B cell (primary cell): ENCODE measurements at regions not wholly inside any gene's neighbourhood (a gene's known extent, or its start where the extent isn't known, plus 50 kb on each side); places are given as distances from the start of the nearest gene placed in this dataset.

ENCODE experiments used
- ATAC-seq: fragments of 200-7000 bp; cut with Tn5 transposase; one replicate; pipeline ENCODE4 v1.10.0; 2021; ENCODE audit warnings: low read depth, mild to moderate bottlenecking, moderate number of reproducible peaks, moderate library complexity
- CTCF ChIA-PET: fragments of 350-600 bp; sonication (Branson Sonifier 250); formaldehyde crosslinking; loops from one replicate; lab custom pipeline; 2021; ENCODE audit warnings: antibody characterized with exemption, inconsistent platforms; lab: Charles Lee
- POLR2A ChIA-PET: fragments of 350-600 bp; sonication (Branson Sonifier 250); formaldehyde crosslinking; loops from one replicate; lab custom pipeline; 2021; ENCODE audit warnings: antibody characterized with exemption; lab: Charles Lee
- DNase-seq: peaks from one replicate; pipeline ENCODE4 v3.0.0; 2013
- H2AFZ ChIP-seq: 2 replicates; pipeline ENCODE4 v1.6.1; 2012; ENCODE audit warnings: mild to moderate bottlenecking, low read depth, low read length; ENCODE audit not compliant: insufficient read depth, poor library complexity, severe bottlenecking
- H3K27ac ChIP-seq, 2 donors: 1 replicate in 1 of 2; 2 replicates in 1 of 2; pipeline ENCODE4 v1.5.1; 2012 to 2013; ENCODE audit warnings: low read length in 2 of 2, mild to moderate bottlenecking in 2 of 2, moderate library complexity in 1 of 2
- H3K27me3 ChIP-seq, 4 experiments: fragments of 200-600 bp in 1 of 4; sonication (generic) in 1 of 4; replicated peaks in 1 of 4; 1 replicate in 2 of 4; 2 replicates in 2 of 4; pipeline versions ENCODE4 v1.6.1 to v1.7.0; 2013 to 2016; ENCODE audit warnings: low read length in 3 of 4, mild to moderate bottlenecking in 2 of 4, mixed read lengths in 1 of 4, moderate library complexity in 1 of 4; ENCODE audit not compliant: insufficient read depth in 4 of 4, control insufficient read depth in 3 of 4; ENCODE audit errors: control extremely low read depth in 1 of 4
- H3K36me3 ChIP-seq, 2 experiments: replicated peaks in 1 of 2; 1 replicate in 1 of 2; 2 replicates in 1 of 2; pipeline versions ENCODE4 v1.6.1 to v1.7.1; 2013; ENCODE audit warnings: low read length in 1 of 2; ENCODE audit not compliant: insufficient read depth in 2 of 2, control insufficient read depth in 1 of 2; ENCODE audit errors: control extremely low read depth in 1 of 2, extremely low read depth in 1 of 2
- H3K4me1 ChIP-seq, 2 donors: fragments of 200-600 bp in 1 of 2; sonication (generic) in 1 of 2; 1 replicate in 1 of 2; 2 replicates in 1 of 2; pipeline versions ENCODE4 v1.5.1 to v1.6.1; 2013 to 2017; ENCODE audit warnings: low read length in 2 of 2; ENCODE audit not compliant: control insufficient read depth in 2 of 2, insufficient read depth in 2 of 2
- H3K4me2 ChIP-seq: replicated peaks from 2 replicates; pipeline ENCODE3; 2012; ENCODE audit warnings: mild to moderate bottlenecking, low read depth, low read length; ENCODE audit not compliant: poor library complexity, severe bottlenecking
- H3K4me3 ChIP-seq, 5 experiments: fragments of 200-600 bp in 1 of 5; sonication (generic) in 1 of 5; 1 replicate in 3 of 5; 2 replicates in 2 of 5; pipeline versions ENCODE4 v1.5.1 to v1.7.0; 2011 to 2016; ENCODE audit warnings: low read length in 4 of 5, mild to moderate bottlenecking in 4 of 5, low read depth in 2 of 5, control low read depth in 1 of 5, moderate library complexity in 1 of 5; ENCODE audit not compliant: insufficient read depth in 1 of 5; ENCODE audit errors: control extremely low read depth in 1 of 5, extremely low read depth in 1 of 5
- H3K79me2 ChIP-seq: fragments of 200-600 bp; sonication (generic); one replicate; pipeline ENCODE4 v1.6.0; 2016; ENCODE audit warnings: low read length; ENCODE audit not compliant: control insufficient read depth, insufficient read depth
- H3K9ac ChIP-seq: fragments of 200-600 bp; sonication (generic); 2 replicates; pipeline ENCODE4 v1.6.1; 2017; ENCODE audit warnings: mild to moderate bottlenecking, low read length, moderate library complexity
- H3K9me3 ChIP-seq, 3 donors: one replicate each; pipeline versions ENCODE4 v1.6.1 to v1.7.1; 2013; ENCODE audit warnings: low read length in 2 of 3; ENCODE audit not compliant: control insufficient read depth in 2 of 3, insufficient read depth in 1 of 3; ENCODE audit errors: control extremely low read depth in 1 of 3
- H4K20me1 ChIP-seq: 2 replicates; pipeline ENCODE4 v1.6.0; 2012; ENCODE audit warnings: mild to moderate bottlenecking, low read length; ENCODE audit not compliant: insufficient read depth, control insufficient read depth, poor library complexity, severe bottlenecking
- H3K27ac Mint-ChIP-seq: one replicate; pipeline ENCODE4 v1.8.0; 2021; ENCODE audit warnings: mixed read lengths
- H3K27me3 Mint-ChIP-seq: one replicate; pipeline ENCODE4 v1.8.0; 2021; ENCODE audit warnings: mixed read lengths
- H3K4me1 Mint-ChIP-seq: one replicate; pipeline ENCODE4 v1.8.0; 2021; ENCODE audit warnings: mixed read lengths
- H3K4me3 Mint-ChIP-seq: one replicate; pipeline ENCODE4 v1.8.0; 2021; ENCODE audit warnings: mixed read lengths
- H3K9me3 Mint-ChIP-seq: one replicate; pipeline ENCODE4 v1.8.0; 2022; ENCODE audit warnings: mixed read lengths; ENCODE audit not compliant: insufficient read depth
- CTCF ChIP-seq: fragments of 200-600 bp; IDR thresholded peaks from one replicate; pipeline ENCODE4 v1.8.0; 2022; ENCODE audit warnings: antibody characterized with exemption, mild to moderate bottlenecking
- EZH2 ChIP-seq: IDR thresholded peaks from 2 replicates; pipeline ENCODE4 v1.6.1; 2012; ENCODE audit warnings: borderline replicate concordance, low read depth, mild to moderate bottlenecking, moderate library complexity, low read length; ENCODE audit not compliant: insufficient read depth, poor library complexity, severe bottlenecking
- WGBS: methylation state at CpG from one replicate; pipeline ENCODE4 v1.1.5; 2013; ENCODE audit warnings: missing lambda C conversion rate; ENCODE audit not compliant: insufficient coverage; 5-methylcytosine and 5-hydroxymethylcytosine counted together
- intact Hi-C: fragments of 100-400 bp; cut with micrococcal nuclease; formaldehyde crosslinking; loops from one replicate; pipeline ENCODE4 v1.10.0; 2022

DNA sequence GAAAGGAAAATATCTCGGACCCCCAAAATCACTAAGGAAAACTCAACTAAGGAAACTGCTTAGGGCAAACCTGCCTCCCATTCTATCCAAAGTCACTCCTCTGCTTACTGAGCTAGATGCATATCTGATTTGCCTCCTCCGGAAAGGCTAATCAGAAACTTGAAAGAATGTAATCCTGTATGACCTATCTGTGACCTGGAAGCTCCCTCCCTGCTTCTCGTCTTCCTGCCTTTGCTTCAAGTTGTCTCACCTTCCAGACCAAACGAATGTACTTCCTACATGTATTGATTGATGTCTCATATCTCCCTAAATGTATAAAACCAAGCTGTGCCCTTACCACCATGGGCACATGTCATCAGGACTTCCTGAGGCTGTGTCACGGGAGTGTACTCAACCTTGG, 58.1 kb upstream of the SEC61G start:
- DNase-seq (no peak), ATAC-seq (no peak)
- H3K4me2 ChIP-seq: no peak overlapping the region
- no peak overlapping the region for H3K4me3 Mint-ChIP-seq
- no peaks in the 10 kb centered on the region for H3K4me1 ChIP-seq
- H2AFZ ChIP-seq: no peak overlapping the region
- no peaks in the 10 kb centered on the region for H4K20me1 ChIP-seq
- no peak overlapping the region for H3K27ac Mint-ChIP-seq
- 55% methylated on average over 4 of the region's 5 CpGs for WGBS
- POLR2A ChIA-PET: no interaction called here
- no peaks in the 10 kb centered on the region for H3K4me1 Mint-ChIP-seq
- CTCF ChIA-PET: no interaction called here
- TF ChIP-seq CTCF (no peak), EZH2 (no peak)
- intact Hi-C loops: no loop called here
- no peaks in the 10 kb centered on the region for H3K9me3 Mint-ChIP-seq
- no peak overlapping the region for H3K4me3 ChIP-seq
- no peaks in the 10 kb centered on the region for H3K36me3 ChIP-seq
- no peaks in the 10 kb centered on the region for H3K79me2 ChIP-seq
- H3K27me3 Mint-ChIP-seq: peaks cover 15% of the 10 kb centered on the region
- H3K27me3 ChIP-seq: no peaks in the 10 kb centered on the region
- H3K9me3 ChIP-seq: no peaks in the 10 kb centered on the region
- H3K9ac ChIP-seq: no peak overlapping the region
- H3K27ac ChIP-seq: no peak overlapping the region

GRCh38 chr7:54823776-54824175, 64.8 kb upstream of the SEC61G start:
- no peak overlapping the region for H3K9ac ChIP-seq
- TF ChIP-seq EZH2 (no peak), CTCF (no peak)
- CTCF ChIA-PET: no interaction called here
- H2AFZ ChIP-seq: no peak overlapping the region
- DNase-seq (no peak), ATAC-seq (no peak)
- H3K27ac ChIP-seq: no peak overlapping the region
- H3K9me3 ChIP-seq: no peaks in the 10 kb centered on the region
- POLR2A ChIA-PET: no interaction called here
- H3K79me2 ChIP-seq: no peaks in the 10 kb centered on the region
- H4K20me1 ChIP-seq: no peaks in the 10 kb centered on the region
- no peaks in the 10 kb centered on the region for H3K9me3 Mint-ChIP-seq
- H3K4me3 Mint-ChIP-seq: no peak overlapping the region
- no peak overlapping the region for H3K27ac Mint-ChIP-seq
- no peak overlapping the region for H3K4me2 ChIP-seq
- H3K4me1 ChIP-seq: no peaks in the 10 kb centered on the region
- peaks cover 0 to 5% (median 0%) of the 10 kb centered on the region in 4 experiments for H3K27me3 ChIP-seq
- peaks cover 16% of the 10 kb centered on the region for H3K27me3 Mint-ChIP-seq
- no peaks in the 10 kb centered on the region for H3K36me3 ChIP-seq
- H3K4me1 Mint-ChIP-seq: no peaks in the 10 kb centered on the region
- WGBS: 10% methylated on average over 5 of the region's 5 CpGs
- no peak overlapping the region for H3K4me3 ChIP-seq
- intact Hi-C loops: no loop called here
